ENCODE measurements at regions not wholly inside any gene's neighbourhood (a gene's known extent, or its start where the extent isn't known, plus 50 kb on each side); places are given as distances from the start of the nearest gene placed in this dataset.

DNA sequence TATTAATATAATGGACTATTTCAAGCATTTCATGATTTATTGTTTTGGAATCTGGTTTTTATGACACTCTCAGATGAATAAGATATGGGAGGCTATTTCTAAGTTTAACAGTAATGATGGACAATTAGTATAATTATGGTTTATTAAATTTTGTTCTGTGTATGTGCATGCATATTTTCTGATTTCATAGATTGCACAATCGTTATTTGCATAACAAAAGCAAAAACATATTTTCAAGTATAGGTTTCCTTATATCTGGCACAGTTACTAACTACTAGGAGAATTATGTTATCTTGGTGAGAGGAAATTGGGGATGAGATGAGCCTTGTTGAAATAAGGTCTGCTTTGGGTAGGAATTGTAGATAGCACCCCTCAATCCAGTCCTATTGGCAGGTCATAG, 413.1 kb downstream of the MCTP2 start:
- no peaks in the 10 kb centered on the region for H3K27me3 Mint-ChIP-seq (ENCODE audit: insufficient read depth, low read depth, poor library complexity)
- no peak overlapping the region for H3K27ac Mint-ChIP-seq
- no peak overlapping the region for H3K27ac ChIP-seq (ENCODE audit: low read depth)
- TF ChIP-seq NANOG (IDR thresholded peaks at IDR 0.05; ENCODE audit: borderline replicate concordance) (no peak), EZH2 (IDR thresholded peaks at IDR 0.05; ENCODE audit: low read depth, unreplicated experiment) (no peak), REST (IDR thresholded peaks at IDR 0.05; ENCODE audit: unreplicated experiment) (no peak), JUNB (IDR thresholded peaks at IDR 0.05; ENCODE audit: unreplicated experiment) (no peak), POLR2AphosphoS5 (IDR thresholded peaks at IDR 0.05; ENCODE audit: low read depth) (no peak), ZNF462 (CRISPR knock-in tag; IDR thresholded peaks at IDR 0.05) (no peak), STAT1 (IDR thresholded peaks at IDR 0.05; ENCODE audit: unreplicated experiment) (no peak), CREB1 (CRISPR knock-in tag; IDR thresholded peaks at IDR 0.05; ENCODE audit: low read depth) (no peak), ZNF114 (CRISPR knock-in tag; IDR thresholded peaks at IDR 0.05) (no peak), ZNF331 (CRISPR knock-in tag; IDR thresholded peaks at IDR 0.05; ENCODE audit: low read depth) (no peak), EZH2phosphoT487 (IDR thresholded peaks at IDR 0.05; ENCODE audit: unreplicated experiment) (no peak)
- TF ChIP-seq, protein P1, sequence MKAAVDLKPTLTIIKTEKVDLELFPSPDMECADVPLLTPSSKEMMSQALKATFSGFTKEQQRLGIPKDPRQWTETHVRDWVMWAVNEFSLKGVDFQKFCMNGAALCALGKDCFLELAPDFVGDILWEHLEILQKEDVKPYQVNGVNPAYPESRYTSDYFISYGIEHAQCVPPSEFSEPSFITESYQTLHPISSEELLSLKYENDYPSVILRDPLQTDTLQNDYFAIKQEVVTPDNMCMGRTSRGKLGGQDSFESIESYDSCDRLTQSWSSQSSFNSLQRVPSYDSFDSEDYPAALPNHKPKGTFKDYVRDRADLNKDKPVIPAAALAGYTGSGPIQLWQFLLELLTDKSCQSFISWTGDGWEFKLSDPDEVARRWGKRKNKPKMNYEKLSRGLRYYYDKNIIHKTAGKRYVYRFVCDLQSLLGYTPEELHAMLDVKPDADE (IDR thresholded peaks at IDR 0.05): no peak
- TF ChIP-seq, protein P2, sequence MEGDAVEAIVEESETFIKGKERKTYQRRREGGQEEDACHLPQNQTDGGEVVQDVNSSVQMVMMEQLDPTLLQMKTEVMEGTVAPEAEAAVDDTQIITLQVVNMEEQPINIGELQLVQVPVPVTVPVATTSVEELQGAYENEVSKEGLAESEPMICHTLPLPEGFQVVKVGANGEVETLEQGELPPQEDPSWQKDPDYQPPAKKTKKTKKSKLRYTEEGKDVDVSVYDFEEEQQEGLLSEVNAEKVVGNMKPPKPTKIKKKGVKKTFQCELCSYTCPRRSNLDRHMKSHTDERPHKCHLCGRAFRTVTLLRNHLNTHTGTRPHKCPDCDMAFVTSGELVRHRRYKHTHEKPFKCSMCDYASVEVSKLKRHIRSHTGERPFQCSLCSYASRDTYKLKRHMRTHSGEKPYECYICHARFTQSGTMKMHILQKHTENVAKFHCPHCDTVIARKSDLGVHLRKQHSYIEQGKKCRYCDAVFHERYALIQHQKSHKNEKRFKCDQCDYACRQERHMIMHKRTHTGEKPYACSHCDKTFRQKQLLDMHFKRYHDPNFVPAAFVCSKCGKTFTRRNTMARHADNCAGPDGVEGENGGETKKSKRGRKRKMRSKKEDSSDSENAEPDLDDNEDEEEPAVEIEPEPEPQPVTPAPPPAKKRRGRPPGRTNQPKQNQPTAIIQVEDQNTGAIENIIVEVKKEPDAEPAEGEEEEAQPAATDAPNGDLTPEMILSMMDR (conservative IDR thresholded peaks at IDR 0.05; ENCODE audit: low read depth in 2 of 2): no peak
- H3K9me3 Mint-ChIP-seq: no peaks in the 10 kb centered on the region
- H3K36me3 Mint-ChIP-seq (ENCODE audit: low read depth): no peaks in the 10 kb centered on the region
- no peaks in the 10 kb centered on the region for H3F3A ChIP-seq (replicated peaks; ENCODE audit: low read depth)
- no peak overlapping the region for H2AFZ ChIP-seq
- H3K4me3 ChIP-seq: no peak overlapping the region
- DNase-seq (ENCODE audit: low spot score) (no peak), ATAC-seq (no peak)
- H3K4me2 ChIP-seq: no peak overlapping the region
- H3K27me3 ChIP-seq (ENCODE audit: insufficient read depth): no peaks in the 10 kb centered on the region
- no peak overlapping the region for H3K4me3 Mint-ChIP-seq
- H3K9me2 ChIP-seq (ENCODE audit: insufficient read depth): peaks cover 5% of the 10 kb centered on the region
- H3K36me3 ChIP-seq (ENCODE audit: insufficient read depth): no peaks in the 10 kb centered on the region
- H3K4me1 Mint-ChIP-seq: no peaks in the 10 kb centered on the region
- no peaks in the 10 kb centered on the region for H3K4me1 ChIP-seq (ENCODE audit: insufficient read depth)
- H4K20me1 ChIP-seq (replicated peaks; ENCODE audit: insufficient read depth): no peaks in the 10 kb centered on the region
- H3K79me2 ChIP-seq (replicated peaks; ENCODE audit: insufficient read depth): no peaks in the 10 kb centered on the region
